ENCODE measurements at regions not wholly inside any gene's neighbourhood (a gene's known extent, or its start where the extent isn't known, plus 50 kb on each side); places are given as distances from the start of the nearest gene placed in this dataset.

GRCh38 chr12:113667095-113667494, 195.4 kb upstream of the LHX5 start:
- TF ChIP-seq YY1 (tag by site-specific recombination; IDR thresholded peaks at IDR 0.05) (no peak), CTCF (tag by site-specific recombination; IDR thresholded peaks at IDR 0.05) (no peak), ZNF629 (tag by site-specific recombination; IDR thresholded peaks at IDR 0.05) (no peak), ZNF274 (IDR thresholded peaks at IDR 0.05; ENCODE audit: low read length) (no peak), ZNF274 (tag by site-specific recombination; IDR thresholded peaks at IDR 0.05; ENCODE audit: borderline replicate concordance) (no peak)
- TF ChIP-seq, protein P1, sequence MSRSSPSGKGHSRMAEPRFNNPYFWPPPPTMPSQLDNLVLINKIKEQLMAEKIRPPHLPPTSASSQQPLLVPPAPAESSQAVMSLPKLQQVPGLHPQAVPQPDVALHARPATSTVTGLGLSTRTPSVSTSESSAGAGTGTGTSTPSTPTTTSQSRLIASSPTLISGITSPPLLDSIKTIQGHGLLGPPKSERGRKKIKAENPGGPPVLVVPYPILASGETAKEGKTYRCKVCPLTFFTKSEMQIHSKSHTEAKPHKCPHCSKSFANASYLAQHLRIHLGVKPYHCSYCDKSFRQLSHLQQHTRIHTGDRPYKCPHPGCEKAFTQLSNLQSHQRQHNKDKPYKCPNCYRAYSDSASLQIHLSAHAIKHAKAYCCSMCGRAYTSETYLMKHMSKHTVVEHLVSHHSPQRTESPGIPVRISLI (tag by site-specific recombination; IDR thresholded peaks at IDR 0.05): no peak

All from HEK293 (cell line).